AG09309 (cell line): ENCODE measurements at regions not wholly inside any gene's neighbourhood (a gene's known extent, or its start where the extent isn't known, plus 50 kb on each side); places are given as distances from the start of the nearest gene placed in this dataset.
"Not testable (repeated sequence)": the region's sequence is repeated elsewhere in the genome, so short reads cannot be mapped to it uniquely, and the experiment has no call there.

Experiments
- DNase-seq: peaks from one replicate; pipeline ENCODE4 v3.0.0-alpha.2; 2010; ENCODE audit warnings: low read depth
- H3K4me3 ChIP-seq: 2 replicates; pipeline ENCODE4 v1.5.1; 2011; ENCODE audit warnings: mild to moderate bottlenecking, low read depth, low read length, moderate library complexity; ENCODE audit not compliant: control insufficient read depth
- CTCF ChIP-seq: IDR thresholded peaks from 2 replicates; pipeline ENCODE4 v1.5.1; 2011; ENCODE audit warnings: mild to moderate bottlenecking, low read depth, low read length, inconsistent platforms; ENCODE audit not compliant: insufficient read depth, control insufficient read depth; ENCODE audit errors: missing control alignments

GRCh38 chr2:175275539-175275938, 94.0 kb upstream of the ATP5MC3 start:
- no peak overlapping the region for H3K4me3 ChIP-seq
- DNase-seq: no peak
- no peak for TF ChIP-seq CTCF

DNA sequence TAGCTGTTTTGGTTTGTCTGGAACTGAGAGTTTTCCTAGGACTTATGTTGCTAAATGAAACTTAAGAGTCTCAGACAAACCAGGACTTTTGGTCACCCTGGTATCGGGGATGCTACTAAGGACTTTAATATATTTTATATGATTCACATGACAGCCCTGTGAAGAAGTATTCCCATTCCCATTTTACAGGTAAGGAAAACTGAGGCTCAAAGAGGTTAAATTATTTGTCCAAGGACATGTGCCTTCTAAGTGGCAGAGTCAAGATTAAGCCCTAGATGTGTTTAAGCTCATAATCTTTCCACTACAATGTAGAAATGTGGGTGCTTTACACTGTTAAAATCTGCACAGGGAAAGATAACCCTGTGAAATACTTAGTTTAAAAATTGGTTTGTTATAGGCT, 77.7 kb upstream of the ATP5MC3 start:
- no peak for TF ChIP-seq CTCF
- H3K4me3 ChIP-seq: no peak overlapping the region
- DNase-seq: no peak

GRCh38 chr2:175256806-175257585, 75.5 kb upstream of the ATP5MC3 start:
- no peak for TF ChIP-seq CTCF
- no peak overlapping the region for H3K4me3 ChIP-seq
- DNase-seq: no peak

- not testable (repeated sequence) for H3K4me3 ChIP-seq, DNase-seq
These were observed 74.9 kb upstream of the ATP5MC3 start for GRCh38 chr2:175256391-175256790.

GRCh38 chr2:175253871-175254270, 72.4 kb upstream of the ATP5MC3 start:
- no peak for DNase-seq
- no peak for TF ChIP-seq CTCF
- no peak overlapping the region for H3K4me3 ChIP-seq

- H3K4me3 ChIP-seq: no peak overlapping the region
- TF ChIP-seq CTCF: peak; percentile 63
- DNase-seq: peak; percentile 11
These were observed 70.0 kb upstream of the ATP5MC3 start for GRCh38 chr2:175251425-175252041.

GRCh38 chr2:175247159-175247558, 65.6 kb upstream of the ATP5MC3 start:
- no peak overlapping the region for H3K4me3 ChIP-seq
- no peak for TF ChIP-seq CTCF
- no peak for DNase-seq
